HG03280 (cell line): ENCODE measurements at regions not wholly inside any gene's neighbourhood (a gene's known extent, or its start where the extent isn't known, plus 50 kb on each side); places are given as distances from the start of the nearest gene placed in this dataset.
"Not testable (repeated sequence)": the region's sequence is repeated elsewhere in the genome, so short reads cannot be mapped to it uniquely, and the experiment has no call there.

ENCODE experiments used
- ATAC-seq: cut with Tn5 transposase; IDR thresholded peaks from one replicate; pipeline ENCODE4 v1.9.1; 2021; ENCODE audit warnings: mild to moderate bottlenecking, moderate library complexity; ENCODE audit not compliant: unreplicated experiment

- no peak for ATAC-seq
Measured at GRCh38 chr2:193475038-193475437, 1280.3 kb upstream of the TMEFF2 start.

GRCh38 chr2:193469251-193469650 is 1274.5 kb upstream of the TMEFF2 start:
- ATAC-seq, result no peak

GRCh38 chr2:193467276-193467987 is 1272.7 kb upstream of the TMEFF2 start:
- no peak for ATAC-seq

GRCh38 chr2:193463011-193463410 is 1268.3 kb upstream of the TMEFF2 start:
- no peak for ATAC-seq

- no peak for ATAC-seq
Measured at GRCh38 chr2:193462411-193462810, 1267.7 kb upstream of the TMEFF2 start.

- ATAC-seq, result no peak
Measured at GRCh38 chr2:193461431-193461934, 1266.8 kb upstream of the TMEFF2 start.

GRCh38 chr2:193446967-193447366 is 1252.2 kb upstream of the TMEFF2 start:
- no peak for ATAC-seq

- ATAC-seq, result no peak
Measured at GRCh38 chr2:193442293-193442692, 1247.6 kb upstream of the TMEFF2 start.

GRCh38 chr2:193428336-193428818 is 1233.6 kb upstream of the TMEFF2 start:
- ATAC-seq, result no peak

- ATAC-seq, result not testable (repeated sequence)
Measured at GRCh38 chr2:193412368-193412767, 1217.6 kb upstream of the TMEFF2 start.

- ATAC-seq, result no peak
Measured at GRCh38 chr2:193409951-193410350, 1215.2 kb upstream of the TMEFF2 start.

- ATAC-seq, result no peak
Measured at GRCh38 chr2:193382583-193382982, 1187.8 kb upstream of the TMEFF2 start.

GRCh38 chr2:193377789-193378188 is 1183.1 kb upstream of the TMEFF2 start:
- no peak for ATAC-seq

GRCh38 chr2:193373120-193373519 is 1178.4 kb upstream of the TMEFF2 start:
- no peak for ATAC-seq

GRCh38 chr2:193371200-193371599 is 1176.5 kb upstream of the TMEFF2 start:
- no peak for ATAC-seq

GRCh38 chr2:193368615-193369014 is 1173.9 kb upstream of the TMEFF2 start:
- no peak for ATAC-seq

GRCh38 chr2:193357508-193357907 is 1162.8 kb upstream of the TMEFF2 start:
- no peak for ATAC-seq

- ATAC-seq, result not testable (repeated sequence)
Measured at GRCh38 chr2:193352665-193353242, 1158.0 kb upstream of the TMEFF2 start.

GRCh38 chr2:193350509-193350908 is 1155.8 kb upstream of the TMEFF2 start:
- ATAC-seq, result no peak

- no peak for ATAC-seq
Measured at GRCh38 chr2:193349642-193350041, 1154.9 kb upstream of the TMEFF2 start.

GRCh38 chr2:193348055-193348454 is 1153.3 kb upstream of the TMEFF2 start:
- ATAC-seq, result no peak

GRCh38 chr2:193336781-193337180 is 1142.0 kb upstream of the TMEFF2 start:
- no peak for ATAC-seq
